ENCODE measurements at regions not wholly inside any gene's neighbourhood (a gene's known extent, or its start where the extent isn't known, plus 50 kb on each side); places are given as distances from the start of the nearest gene placed in this dataset.

- TF ChIP-seq POLR2A (IDR thresholded peaks at IDR 0.05) (no peak), CTCF (IDR thresholded peaks at IDR 0.05) (no peak)
These were observed 602.8 kb downstream of the BRINP3 start for GRCh38 chr1:189874715-189875435.

Measured in esophagus squamous epithelium (tissue), 4 donors.